ENCODE measurements at regions not wholly inside any gene's neighbourhood (a gene's known extent, or its start where the extent isn't known, plus 50 kb on each side); places are given as distances from the start of the nearest gene placed in this dataset.

- TF ChIP-seq CTCF (IDR thresholded peaks at IDR 0.05; ENCODE audit: low read depth, low read length) (no peak), EZH2phosphoT487 (IDR thresholded peaks at IDR 0.05; ENCODE audit: low read depth) (no peak)
Measured at GRCh38 chr18:78072375-78072774, 822.7 kb downstream of the GALR1 start.
